Stimulated activated CD4-positive, alpha-beta T cell treated with anti-CD3 and anti-CD28 coated beads, TNF-alpha, amount 100 ng/mL, for 1 hour (primary cell): ENCODE measurements at regions not wholly inside any gene's neighbourhood (a gene's known extent, or its start where the extent isn't known, plus 50 kb on each side); places are given as distances from the start of the nearest gene placed in this dataset.

Source experiments
- DNase-seq, 3 donors: peaks; one replicate each; pipeline ENCODE4 v3.0.0-alpha.2; 2020; ENCODE audit warnings: low read depth in 3 of 3, low spot score in 1 of 3

GRCh38 chr5:159639590-159639989 is 276.7 kb upstream of the ADRA1B start:
- DNase-seq, result no peak

GRCh38 chr5:159640446-159640845 is 275.8 kb upstream of the ADRA1B start:
- no peak for DNase-seq

DNA sequence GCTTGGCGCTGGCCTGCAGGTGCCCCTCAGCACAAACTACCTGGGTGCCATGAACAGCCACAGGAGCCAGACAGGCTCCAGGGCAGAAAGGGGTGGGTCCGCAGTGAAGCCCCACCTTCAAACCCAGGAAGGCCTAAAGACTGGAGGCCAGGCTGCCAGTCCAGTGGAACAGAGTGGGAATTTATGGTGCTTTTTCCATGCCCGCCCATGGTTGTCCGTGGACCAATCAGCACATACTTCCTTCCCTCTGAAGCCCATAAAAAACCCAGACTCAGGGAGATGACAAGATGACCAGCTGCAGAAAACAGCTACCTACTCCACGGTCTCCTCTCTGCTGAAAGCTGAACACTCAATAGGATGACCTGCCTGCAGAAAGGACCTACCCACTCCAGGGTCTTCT is 275.4 kb upstream of the ADRA1B start:
- no peak for DNase-seq

DNA sequence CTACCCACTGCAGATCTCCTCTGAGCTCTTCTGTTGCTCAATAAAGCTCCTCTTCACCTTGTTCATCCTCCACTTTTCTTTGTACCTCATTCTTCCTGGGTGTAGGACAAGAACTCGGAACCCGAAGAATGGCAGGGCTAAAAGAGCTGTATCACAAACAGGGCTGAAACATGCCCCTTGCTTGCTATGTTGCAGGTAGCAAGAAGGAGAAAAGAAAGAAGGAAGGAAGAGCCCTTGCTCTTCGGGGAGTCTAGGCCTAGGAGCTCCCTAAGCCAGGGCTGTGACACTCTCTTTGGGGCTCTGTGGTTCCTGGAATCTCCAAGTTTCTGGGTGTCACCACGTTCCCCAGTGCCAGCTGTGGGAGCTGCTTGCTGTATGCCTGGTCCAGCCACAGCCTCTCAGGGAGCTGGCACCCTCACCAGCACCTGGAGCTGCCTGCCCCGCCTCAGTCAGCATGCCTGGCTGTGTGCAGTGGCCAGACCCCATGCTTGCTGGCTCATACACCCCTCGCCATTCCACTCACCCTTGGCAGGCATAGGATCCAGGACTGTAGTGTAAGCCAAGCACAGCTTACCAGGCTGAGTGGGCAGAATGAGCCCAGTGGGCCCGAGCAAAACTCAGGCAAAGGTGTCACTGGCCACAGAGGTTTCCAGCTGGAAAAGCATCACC is 274.8 kb upstream of the ADRA1B start:
- DNase-seq, result no peak

GRCh38 chr5:159642379-159642778 is 273.9 kb upstream of the ADRA1B start:
- DNase-seq, result no peak

GRCh38 chr5:159644053-159644452 is 272.2 kb upstream of the ADRA1B start:
- no peak for DNase-seq

DNA sequence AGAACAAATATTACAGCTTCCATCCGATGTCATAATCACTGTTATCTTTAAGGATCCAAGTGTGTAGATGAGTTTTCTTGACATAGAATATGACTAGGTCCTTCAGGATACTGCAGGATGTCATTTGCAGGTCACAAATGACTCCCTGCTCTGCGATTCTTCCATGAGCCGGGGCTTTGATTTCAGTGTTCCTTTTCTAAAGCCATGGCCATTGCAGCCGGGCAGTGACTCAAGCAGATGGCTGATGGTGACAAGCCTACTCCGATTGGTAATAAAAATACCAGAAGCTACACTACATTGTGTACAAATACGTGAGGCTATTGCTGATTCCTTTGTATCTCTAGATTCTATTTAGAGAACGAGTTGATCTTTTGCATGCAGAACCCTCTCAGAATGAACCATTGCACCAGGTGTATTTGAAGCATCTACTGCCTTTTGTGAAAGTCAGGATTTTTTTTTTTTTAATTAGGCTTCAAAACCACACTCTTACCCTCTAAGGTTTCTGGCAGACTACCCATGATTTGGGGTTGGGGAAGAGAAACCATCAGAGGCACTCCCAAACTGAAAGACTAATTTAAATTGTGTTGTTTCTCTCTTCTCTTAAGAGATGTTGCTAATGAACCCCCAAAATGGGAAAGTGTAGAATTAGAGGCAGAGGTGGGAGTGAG is 271.0 kb upstream of the ADRA1B start:
- DNase-seq, result no peak

DNA sequence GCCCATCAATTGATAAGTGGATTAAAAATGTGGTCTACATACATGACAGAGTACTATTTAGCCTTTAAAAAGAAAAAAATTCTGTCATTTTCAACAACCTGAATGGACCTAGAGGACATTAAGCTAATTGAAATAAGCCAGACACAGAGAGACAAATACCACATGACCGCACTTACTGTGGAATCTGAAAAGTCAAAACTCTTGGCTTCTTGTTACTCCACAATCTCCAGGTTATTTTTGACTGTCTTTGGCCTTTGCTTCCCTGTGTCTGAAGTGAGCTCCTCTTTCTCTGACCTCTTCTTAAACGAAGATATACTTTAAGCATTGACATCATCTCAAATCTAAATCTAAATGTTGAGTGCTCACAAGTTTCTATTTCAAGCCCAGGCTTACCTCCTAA is 265.5 kb upstream of the ADRA1B start:
- DNase-seq, result no peak

DNA sequence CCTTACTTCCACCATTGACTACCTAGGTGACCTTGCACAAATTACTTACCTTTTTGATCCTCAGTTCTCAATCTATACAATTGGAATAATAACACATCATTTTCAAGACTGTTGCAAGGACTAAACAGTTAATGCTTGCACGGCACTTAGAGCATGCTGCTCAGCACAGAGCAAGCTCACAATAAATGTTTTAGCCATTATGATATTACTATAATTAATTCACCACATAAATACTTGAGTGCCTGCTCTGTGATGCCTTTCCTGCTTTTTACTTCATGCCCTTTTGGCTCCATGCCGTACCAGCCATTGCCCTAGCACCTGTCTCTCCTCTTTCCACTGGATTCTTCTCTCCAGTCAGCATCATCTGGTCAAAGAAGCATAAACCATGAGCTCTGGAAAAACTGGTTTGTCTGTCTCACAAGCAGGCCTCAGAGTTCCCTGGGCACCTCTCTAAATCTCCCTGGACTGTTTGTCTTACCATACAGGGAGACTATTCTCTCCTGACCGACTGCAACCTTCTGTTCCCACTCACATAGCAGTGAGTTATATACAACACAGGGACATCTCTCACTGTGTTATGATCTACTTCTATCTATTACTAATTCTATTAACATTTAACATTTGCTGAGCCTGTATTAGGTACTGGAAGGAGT is 260.4 kb upstream of the ADRA1B start:
- DNase-seq, result no peak

DNA sequence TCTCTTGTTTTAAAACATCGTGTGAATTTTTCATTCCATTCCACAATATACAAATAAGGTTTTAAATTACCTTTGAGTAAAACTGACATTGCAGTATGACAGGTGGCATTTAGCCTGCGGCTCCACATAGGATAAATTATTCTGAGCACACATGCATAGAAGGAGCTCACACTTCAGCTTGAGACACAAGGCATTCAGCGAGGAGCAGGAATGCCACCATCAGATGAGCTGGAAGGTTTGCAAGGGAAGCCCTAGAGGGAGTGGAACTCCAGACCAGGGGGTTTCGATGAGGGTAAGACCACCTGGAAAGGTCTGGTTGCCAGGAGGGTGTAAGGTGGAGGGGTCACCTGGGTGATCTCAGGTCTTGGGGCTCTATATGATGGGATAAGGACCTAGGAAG is 259.0 kb upstream of the ADRA1B start:
- DNase-seq, result no peak

- no peak for DNase-seq
These were observed 258.5 kb upstream of the ADRA1B start for GRCh38 chr5:159657771-159658170.

- DNase-seq, result no peak
These were observed 257.9 kb upstream of the ADRA1B start for GRCh38 chr5:159658266-159658925.

- DNase-seq, result no peak
These were observed 255.9 kb upstream of the ADRA1B start for GRCh38 chr5:159660401-159660800.

DNA sequence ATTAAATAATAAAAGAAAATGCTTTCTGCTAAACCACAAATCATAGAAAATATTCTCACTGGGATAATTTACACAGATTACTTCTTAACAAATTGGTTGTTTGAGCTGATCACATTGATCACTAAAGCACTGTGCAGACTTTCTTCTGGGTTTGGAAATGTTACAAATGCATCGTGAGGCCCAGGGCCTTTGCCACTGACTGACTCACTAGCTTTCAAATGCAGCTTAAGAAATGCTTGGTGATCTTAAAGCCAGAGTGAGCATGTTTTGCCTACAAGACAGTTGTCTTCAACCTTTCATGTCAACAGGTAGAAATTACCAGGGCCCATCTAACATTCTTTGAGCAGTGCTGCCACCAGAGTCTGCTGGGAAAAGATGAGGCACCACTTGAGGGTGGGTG is 252.3 kb upstream of the ADRA1B start:
- DNase-seq, result no peak

GRCh38 chr5:159667286-159667685 is 249.0 kb upstream of the ADRA1B start:
- DNase-seq, result no peak

DNA sequence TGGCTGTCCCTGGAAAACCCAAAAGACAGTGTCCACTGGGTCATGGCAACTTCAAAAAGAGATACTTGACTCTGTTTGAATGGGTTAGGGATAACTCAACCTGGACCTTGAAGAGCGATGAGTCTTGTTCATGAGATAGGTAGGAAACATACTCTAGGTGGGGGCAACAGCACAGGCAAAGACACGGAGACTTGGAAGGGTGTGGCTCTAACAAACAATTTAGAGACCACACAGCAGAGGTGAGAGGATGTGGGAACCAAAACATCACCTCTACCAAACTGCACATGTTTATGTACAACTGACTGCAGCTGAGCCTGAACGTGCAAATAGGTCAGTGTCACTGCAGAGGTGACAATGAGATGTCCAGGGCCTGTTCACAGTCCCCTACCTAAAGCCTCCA is 247.7 kb upstream of the ADRA1B start:
- no peak for DNase-seq

- DNase-seq, result no peak
These were observed 246.7 kb upstream of the ADRA1B start for GRCh38 chr5:159669559-159669958.

DNA sequence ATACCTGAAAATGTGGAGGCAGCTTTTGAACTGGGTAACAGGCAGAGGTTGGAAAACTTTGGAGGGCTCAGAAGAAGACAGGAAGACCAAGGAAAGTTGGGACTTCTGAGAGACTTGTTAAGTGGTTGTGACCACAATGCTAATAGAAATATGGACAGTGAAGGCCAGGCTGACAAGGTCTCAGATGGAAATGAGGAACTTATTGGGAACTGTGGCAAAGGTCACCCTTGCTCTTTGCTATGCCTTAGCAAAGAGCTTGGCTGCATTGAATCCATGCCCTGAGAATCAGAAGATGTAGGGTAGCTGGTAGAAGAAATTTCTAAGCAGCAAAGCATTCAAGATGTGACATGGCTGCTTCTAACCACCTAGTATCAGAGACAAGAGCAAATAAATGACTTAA is 244.4 kb upstream of the ADRA1B start:
- DNase-seq, result no peak

GRCh38 chr5:159673538-159673937 is 242.7 kb upstream of the ADRA1B start:
- DNase-seq, result no peak

DNA sequence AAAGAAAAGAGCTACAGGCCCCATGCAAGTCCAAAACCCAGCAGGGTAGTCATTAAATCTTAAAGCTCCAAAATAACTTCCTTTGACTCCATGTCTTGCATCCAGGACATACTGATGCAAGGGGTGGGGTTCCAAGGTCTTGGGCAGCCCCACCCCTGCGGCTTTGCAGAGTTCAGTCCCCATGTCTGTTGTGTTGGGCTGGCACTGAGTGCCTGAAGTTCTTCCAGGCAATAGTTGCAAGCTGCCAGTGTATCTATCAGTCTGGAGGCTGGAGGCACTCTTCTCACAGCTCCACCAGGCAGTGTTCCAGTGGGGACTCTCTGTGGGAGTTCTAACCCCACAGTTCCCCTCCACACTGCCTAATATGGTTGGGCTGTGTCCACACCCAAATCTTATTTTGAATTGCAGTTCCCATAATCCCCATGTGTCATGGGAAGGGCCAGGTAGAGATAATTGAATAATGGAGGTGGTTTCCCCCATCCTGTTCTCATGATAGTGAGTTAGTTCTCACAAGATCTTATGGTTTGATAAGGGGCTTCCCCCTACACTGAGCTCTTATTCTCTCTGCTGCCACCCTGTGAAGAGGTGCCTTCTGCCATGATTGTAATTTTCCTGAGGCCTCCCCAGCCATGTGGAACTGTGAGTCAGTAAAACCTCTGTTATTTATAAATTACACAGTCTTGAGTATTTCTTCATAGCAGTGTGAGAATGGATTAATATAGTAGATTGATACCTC is 237.5 kb upstream of the ADRA1B start:
- no peak for DNase-seq

DNA sequence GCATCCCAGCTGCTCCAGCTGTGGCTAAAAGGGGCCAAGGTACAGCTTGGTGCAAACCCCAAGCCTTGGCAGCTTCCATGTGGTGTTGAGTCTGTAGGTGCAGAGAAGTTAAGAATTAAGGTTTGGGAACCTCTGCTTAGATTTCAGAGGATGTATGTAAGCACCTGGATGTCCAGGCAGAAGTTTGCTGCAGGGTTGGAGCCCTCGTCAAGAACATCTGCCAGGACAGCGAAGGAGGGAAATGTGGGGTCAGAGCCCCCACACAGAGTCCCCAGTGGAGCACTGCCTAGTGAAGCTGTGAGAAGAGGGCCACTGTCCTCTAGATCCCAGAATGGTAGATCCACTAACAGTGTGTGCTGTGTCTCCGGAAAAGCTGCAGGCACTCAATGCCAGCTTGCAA is 236.2 kb upstream of the ADRA1B start:
- DNase-seq, result no peak
